ENCODE measurements at regions not wholly inside any gene's neighbourhood (a gene's known extent, or its start where the extent isn't known, plus 50 kb on each side); places are given as distances from the start of the nearest gene placed in this dataset.
"Not testable (repeated sequence)": the region's sequence is repeated elsewhere in the genome, so short reads cannot be mapped to it uniquely, and the experiment has no call there.

- DNase-seq (ENCODE audit: low spot score), result no peak
Measured at GRCh38 chr6:121594053-121594452, 158.6 kb downstream of the GJA1 start.

- no peak for DNase-seq (ENCODE audit: low spot score)
Measured at GRCh38 chr6:121595646-121596045, 160.2 kb downstream of the GJA1 start.

- DNase-seq (ENCODE audit: low spot score), result no peak
Measured at GRCh38 chr6:121596441-121596840, 161.0 kb downstream of the GJA1 start.

- DNase-seq (ENCODE audit: low spot score), result no peak
Measured at GRCh38 chr6:121597654-121598053, 162.2 kb downstream of the GJA1 start.

GRCh38 chr6:121599331-121599730 lies 163.9 kb downstream of the GJA1 start:
- DNase-seq (ENCODE audit: low spot score), result not testable (repeated sequence)

GRCh38 chr6:121600389-121601168 lies 165.1 kb downstream of the GJA1 start:
- no peak for DNase-seq (ENCODE audit: low spot score)

GRCh38 chr6:121603486-121603885 lies 168.0 kb downstream of the GJA1 start:
- DNase-seq (ENCODE audit: low spot score), result no peak

GRCh38 chr6:121607721-121608120 lies 172.3 kb downstream of the GJA1 start:
- DNase-seq (ENCODE audit: low spot score), result no peak

- DNase-seq (ENCODE audit: low spot score), result no peak
Measured at GRCh38 chr6:121608270-121608669, 172.8 kb downstream of the GJA1 start.

GRCh38 chr6:121609281-121609680 lies 173.8 kb downstream of the GJA1 start:
- no peak for DNase-seq (ENCODE audit: low spot score)

- DNase-seq (ENCODE audit: low spot score), result no peak
Measured at GRCh38 chr6:121612927-121613326, 177.5 kb downstream of the GJA1 start.

GRCh38 chr6:121614115-121614514 lies 178.7 kb downstream of the GJA1 start:
- DNase-seq (ENCODE audit: low spot score), result no peak

- no peak for DNase-seq (ENCODE audit: low spot score)
Measured at GRCh38 chr6:121615493-121615892, 180.0 kb downstream of the GJA1 start.

GRCh38 chr6:121616406-121616805 lies 181.0 kb downstream of the GJA1 start:
- DNase-seq (ENCODE audit: low spot score), result no peak

GRCh38 chr6:121617388-121617787 lies 181.9 kb downstream of the GJA1 start:
- no peak for DNase-seq (ENCODE audit: low spot score)

- no peak for DNase-seq (ENCODE audit: low spot score)
Measured at GRCh38 chr6:121619013-121619412, 183.6 kb downstream of the GJA1 start.

GRCh38 chr6:121619987-121620740 lies 184.7 kb downstream of the GJA1 start:
- no peak for DNase-seq (ENCODE audit: low spot score)

- DNase-seq (ENCODE audit: low spot score), result no peak
Measured at GRCh38 chr6:121627761-121628160, 192.3 kb downstream of the GJA1 start.

GRCh38 chr6:121630716-121631115 lies 195.3 kb downstream of the GJA1 start:
- DNase-seq (ENCODE audit: low spot score), result no peak

- not testable (repeated sequence) for DNase-seq (ENCODE audit: low spot score)
Measured at GRCh38 chr6:121631752-121632151, 196.3 kb downstream of the GJA1 start.

GRCh38 chr6:121633309-121633708 lies 197.9 kb downstream of the GJA1 start:
- no peak for DNase-seq (ENCODE audit: low spot score)

GRCh38 chr6:121634586-121634985 lies 199.1 kb downstream of the GJA1 start:
- DNase-seq (ENCODE audit: low spot score), result not testable (repeated sequence)

GRCh38 chr6:121635355-121635754 lies 199.9 kb downstream of the GJA1 start:
- no peak for DNase-seq (ENCODE audit: low spot score)
